Left ventricle myocardium inferior (tissue), 1 donor: ENCODE measurements at regions not wholly inside any gene's neighbourhood (a gene's known extent, or its start where the extent isn't known, plus 50 kb on each side); places are given as distances from the start of the nearest gene placed in this dataset.

Source experiments
- DNase-seq: peaks from one replicate; pipeline ENCODE4 v3.0.0-alpha.2; 2020
- H3K27ac ChIP-seq: fragments of 200-600 bp; replicated peaks from 2 replicates; pipeline ENCODE4 v1.8.0; 2021
- H3K27me3 ChIP-seq: fragments of 200-600 bp; 2 replicates; pipeline ENCODE4 v1.8.0; 2021; ENCODE audit warnings: low read depth
- H3K36me3 ChIP-seq: fragments of 200-600 bp; 2 replicates; pipeline ENCODE4 v1.8.0; 2021
- H3K4me1 ChIP-seq: fragments of 200-600 bp; 2 replicates; pipeline ENCODE4 v1.8.0; 2021
- H3K4me3 ChIP-seq: fragments of 200-600 bp; 2 replicates; pipeline ENCODE4 v1.8.0; 2021; ENCODE audit warnings: mild to moderate bottlenecking, moderate library complexity
- H3K9me3 ChIP-seq: fragments of 200-600 bp; replicated peaks from 2 replicates; pipeline ENCODE4 v1.8.0; 2021
- CTCF ChIP-seq: fragments of 200-600 bp; IDR thresholded peaks from 2 replicates; pipeline ENCODE4 v1.8.0; 2021; ENCODE audit warnings: antibody characterized with exemption, mild to moderate bottlenecking, borderline replicate concordance
- intact Hi-C: fragments of 100-400 bp; cut with micrococcal nuclease; formaldehyde crosslinking; loops from one replicate; pipeline ENCODE4 v1.11.0; 2022
- donor health status: DM: no; HTN: yes; CAD: no; lungs with severe emphysema.

DNA sequence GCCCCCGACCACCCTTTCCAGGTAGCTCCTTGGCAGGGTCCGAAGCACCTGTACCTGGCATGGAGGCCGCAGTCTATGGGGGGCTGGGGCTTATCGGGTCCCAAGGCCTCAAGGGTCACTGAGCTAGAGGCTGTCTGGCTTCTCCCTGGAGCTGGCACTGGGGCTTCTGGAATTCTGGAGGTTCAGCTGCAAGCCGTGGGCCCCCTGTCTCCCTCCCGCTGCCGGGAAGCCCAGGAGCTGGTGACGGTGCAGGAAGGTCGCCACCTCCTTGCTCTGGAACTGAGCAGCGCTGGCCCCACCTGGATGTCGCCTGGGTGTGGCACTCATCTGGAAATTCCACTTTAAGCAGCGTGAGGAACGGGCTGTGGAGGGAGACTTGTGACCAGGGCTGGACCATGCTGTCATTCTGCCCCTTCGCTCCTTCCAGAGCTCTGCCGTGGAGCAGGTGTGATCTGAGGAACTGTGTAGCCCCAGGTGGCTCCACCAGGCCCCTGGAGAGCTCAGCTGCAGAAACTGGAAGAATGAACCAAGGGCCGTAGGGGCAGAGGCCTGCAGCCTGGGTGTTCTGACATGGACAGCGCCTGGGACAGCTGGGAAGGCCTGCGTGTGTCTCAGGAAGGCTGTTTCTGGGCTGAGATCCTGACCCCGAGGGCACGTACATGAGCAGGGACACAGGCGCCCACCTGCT is 129.7 kb upstream of the PPP2R2D start:
- H3K4me1 ChIP-seq: no peaks in the 10 kb centered on the region
- H3K4me3 ChIP-seq: no peak overlapping the region
- peaks cover 5% of the 10 kb centered on the region for H3K9me3 ChIP-seq
- no peak overlapping the region for H3K27ac ChIP-seq
- H3K27me3 ChIP-seq: peaks cover 60% of the 10 kb centered on the region
- no peak for DNase-seq
- H3K36me3 ChIP-seq: no peaks in the 10 kb centered on the region
- no peak for TF ChIP-seq CTCF
- intact Hi-C loops: no loop called here

- no peak for TF ChIP-seq CTCF
- Histone ChIP-seq H3K36me3 (no peaks in the 10 kb centered on the region), H3K9me3 (peaks cover 12% of the 10 kb centered on the region), H3K4me1 (no peaks in the 10 kb centered on the region), H3K27ac (no peak overlapping the region), H3K4me3 (no peak overlapping the region), H3K27me3 (peaks cover 60% of the 10 kb centered on the region)
- intact Hi-C loops: no loop called here
- no peak for DNase-seq
Measured at GRCh38 chr10:131771634-131772358, 129.0 kb upstream of the PPP2R2D start.

DNA sequence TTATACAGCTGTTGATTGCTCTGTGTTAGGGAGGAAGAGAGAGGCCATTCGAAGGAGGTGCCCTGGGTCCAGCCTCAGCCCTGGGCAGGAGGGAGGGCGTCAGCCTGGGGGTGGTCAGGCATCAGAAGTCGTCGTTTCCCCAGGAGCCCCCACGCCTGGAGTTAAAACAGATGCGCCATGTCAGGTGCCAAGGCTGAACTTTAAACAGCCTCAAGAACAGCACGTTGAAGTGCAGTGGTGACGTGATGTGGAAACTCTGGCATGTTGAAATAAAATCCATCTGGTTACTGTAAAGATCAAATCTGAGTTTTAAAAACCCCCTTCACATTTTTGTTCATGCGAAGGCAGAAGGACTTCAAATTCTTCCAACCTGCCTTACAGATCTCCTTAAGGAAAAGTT is 128.4 kb upstream of the PPP2R2D start:
- intact Hi-C loops: no loop called here

DNA sequence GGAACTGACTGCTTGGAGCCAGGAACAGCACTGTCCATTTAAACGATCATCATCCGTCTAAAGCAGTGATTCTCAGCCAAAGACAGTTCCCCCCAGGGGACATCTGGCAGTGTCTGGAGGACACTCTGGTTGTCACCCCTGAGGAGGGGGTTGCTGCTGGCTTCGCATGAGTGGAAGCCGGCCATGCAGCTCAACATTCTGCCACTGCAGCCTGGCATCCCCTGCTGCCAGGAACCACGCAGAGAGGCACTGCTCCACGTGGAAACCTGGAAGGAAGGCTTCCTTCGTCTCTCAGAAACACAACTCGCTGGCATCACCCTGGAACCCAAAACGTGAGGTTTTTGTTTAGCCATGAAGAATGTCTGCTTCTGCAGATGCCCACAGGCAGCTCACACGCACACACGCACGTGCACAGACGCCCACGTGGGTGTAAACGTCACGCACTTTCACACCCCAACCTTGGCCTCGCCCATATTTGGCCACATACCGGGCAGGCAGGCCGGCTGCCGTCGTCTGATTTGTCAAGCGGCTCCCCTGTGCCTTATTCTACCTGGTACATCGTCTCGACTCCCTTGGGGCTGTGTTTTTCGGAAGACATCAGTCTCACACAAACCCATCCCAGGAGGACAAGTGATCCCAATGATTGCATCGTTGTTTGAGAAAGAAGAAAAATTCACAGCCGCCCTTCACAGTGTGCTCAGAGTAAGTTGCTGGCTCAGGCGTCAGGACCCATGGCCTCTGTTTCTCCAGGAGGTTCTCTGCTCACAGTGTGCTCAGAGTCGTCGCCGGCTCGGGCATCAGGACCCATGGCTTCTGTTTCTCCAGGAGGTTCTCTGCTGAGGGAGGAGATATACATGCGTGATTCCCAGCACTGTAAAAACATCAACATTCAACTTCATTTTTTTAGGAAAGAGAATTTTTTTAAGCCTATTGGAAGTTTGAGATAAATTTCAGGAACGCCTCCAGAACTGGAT is 127.2 kb upstream of the PPP2R2D start:
- H3K27me3 ChIP-seq: peaks cover 57% of the 10 kb centered on the region
- TF ChIP-seq CTCF: no peak
- H3K9me3 ChIP-seq: peaks cover 30% of the 10 kb centered on the region
- no peak overlapping the region for H3K27ac ChIP-seq
- no peak overlapping the region for H3K4me3 ChIP-seq
- H3K36me3 ChIP-seq: no peaks in the 10 kb centered on the region
- DNase-seq: no peak
- H3K4me1 ChIP-seq: no peaks in the 10 kb centered on the region
- intact Hi-C loops: no loop called here

More for the DNA sequence above, 128.4 kb upstream of the PPP2R2D start:
- Histone ChIP-seq H3K36me3 (no peaks in the 10 kb centered on the region), H3K9me3 (peaks cover 18% of the 10 kb centered on the region), H3K27me3 (peaks cover 60% of the 10 kb centered on the region), H3K4me1 (no peaks in the 10 kb centered on the region), H3K27ac (no peak overlapping the region), H3K4me3 (no peak overlapping the region)
- no peak for DNase-seq
- no peak for TF ChIP-seq CTCF

DNA sequence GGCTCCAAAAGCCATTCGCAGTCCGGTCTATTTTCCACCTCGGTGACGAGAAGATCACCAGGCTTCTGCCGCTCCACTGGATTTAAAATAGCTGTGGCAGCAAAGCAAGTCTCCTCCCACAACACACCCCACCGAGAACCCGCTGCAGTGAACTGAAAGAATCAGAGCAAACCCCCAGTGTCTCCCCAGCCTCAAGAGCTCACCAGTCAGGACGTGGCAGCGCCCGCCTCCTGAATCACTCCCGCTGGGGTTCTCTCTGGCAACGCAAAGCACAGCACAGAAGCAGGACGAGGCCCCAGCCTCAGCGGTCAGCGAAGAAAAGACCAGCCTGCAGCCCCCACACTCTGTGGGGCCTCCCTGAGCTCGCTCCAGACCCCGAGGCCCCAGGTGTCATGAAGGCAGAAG is 126.1 kb upstream of the PPP2R2D start:
- Histone ChIP-seq H3K9me3 (peaks cover 33% of the 10 kb centered on the region), H3K4me3 (no peak overlapping the region), H3K27me3 (peaks cover 62% of the 10 kb centered on the region), H3K4me1 (no peaks in the 10 kb centered on the region), H3K27ac (no peak overlapping the region), H3K36me3 (no peaks in the 10 kb centered on the region)
- intact Hi-C loops: no loop called here
- no peak for DNase-seq
- no peak for TF ChIP-seq CTCF
